IMR-90 (cell line): ENCODE measurements at regions not wholly inside any gene's neighbourhood (a gene's known extent, or its start where the extent isn't known, plus 50 kb on each side); places are given as distances from the start of the nearest gene placed in this dataset.

Source experiments
- ATAC-seq: fragments of 200-7000 bp; cut with Tn5 transposase; 2 replicates; pipeline ENCODE4 v1.9.1; 2020; ENCODE audit warnings: low read depth, mild to moderate bottlenecking, moderate library complexity
- BruUV-seq: library from RNA; stranded (reverse); fragments of 400-500 nt; replicated peaks from 2 replicates; lab custom pipeline; 2021; lab: Mats Ljungman, UMichigan
- CTCF ChIA-PET: fragments of 300-600 bp; formaldehyde crosslinking; extraction: SDS; loops from one replicate; lab custom pipeline; 2021; ENCODE audit warnings: antibody characterized with exemption; lab: Yijun Ruan, JAX
- POLR2A ChIA-PET: fragments of 300-600 bp; sonication (Branson Sonifier 250); formaldehyde crosslinking; loops from one replicate; lab custom pipeline; 2022; ENCODE audit warnings: antibody characterized with exemption; ENCODE audit not compliant: unreplicated experiment; lab: Charles Lee
- DNase-seq: peaks from one replicate; pipeline ENCODE4 v3.0.0; 2013
- H2AFZ ChIP-seq: replicated peaks from 2 replicates; pipeline ENCODE3; 2013; ENCODE audit warnings: low read length, mild to moderate bottlenecking; ENCODE audit not compliant: poor library complexity
- H2AK5ac ChIP-seq: 2 replicates; pipeline ENCODE4 v1.6.1; 2013; ENCODE audit warnings: low read depth, low read length, inconsistent platforms
- H2AK9ac ChIP-seq: replicated peaks from 2 replicates; pipeline ENCODE3; 2013; ENCODE audit warnings: mild to moderate bottlenecking, low read depth, low read length, moderate library complexity; ENCODE audit not compliant: poor library complexity
- H2BK120ac ChIP-seq: 2 replicates; pipeline ENCODE4 v1.6.1; 2013; ENCODE audit warnings: low read depth, low read length, inconsistent platforms
- H2BK15ac ChIP-seq: 3 replicates; pipeline ENCODE4 v1.6.1; 2013; ENCODE audit warnings: low read depth, low read length, inconsistent platforms
- H2BK20ac ChIP-seq: 2 replicates; pipeline ENCODE4 v1.6.1; 2013; ENCODE audit warnings: low read depth, mild to moderate bottlenecking, inconsistent platforms, low read length, moderate library complexity
- H2BK5ac ChIP-seq: 2 replicates; pipeline ENCODE4 v1.6.1; 2013; ENCODE audit warnings: mild to moderate bottlenecking, low read depth, low read length, inconsistent platforms; ENCODE audit not compliant: poor library complexity, severe bottlenecking
- H3K14ac ChIP-seq: replicated peaks from 2 replicates; pipeline ENCODE4 v1.6.1; 2013; ENCODE audit warnings: low read depth, low read length, inconsistent platforms
- H3K18ac ChIP-seq: 2 replicates; pipeline ENCODE4 v1.6.1; 2013; ENCODE audit warnings: low read depth, low read length, control low read depth
- H3K23ac ChIP-seq: 2 replicates; pipeline ENCODE4 v1.6.1; 2013; ENCODE audit warnings: low read depth, low read length, inconsistent platforms
- H3K27ac ChIP-seq: 2 replicates; pipeline ENCODE4 v1.5.1; 2013; ENCODE audit warnings: mild to moderate bottlenecking, control low read depth, low read length; ENCODE audit not compliant: insufficient read depth
- H3K27me3 ChIP-seq: 2 replicates; pipeline ENCODE4 v1.6.1; 2013; ENCODE audit warnings: low read length; ENCODE audit not compliant: control insufficient read depth, insufficient read depth
- H3K36me3 ChIP-seq: 2 replicates; pipeline ENCODE4 v1.6.1; 2013; ENCODE audit warnings: low read length, mixed read lengths; ENCODE audit not compliant: control insufficient read depth, insufficient read depth
- H3K4ac ChIP-seq: 2 replicates; pipeline ENCODE4 v1.6.1; 2013; ENCODE audit warnings: low read depth, low read length, inconsistent platforms
- H3K4me1 ChIP-seq: 2 replicates; pipeline ENCODE4 v1.6.1; 2013; ENCODE audit warnings: low read length, mixed read lengths; ENCODE audit not compliant: control insufficient read depth, insufficient read depth
- H3K4me2 ChIP-seq: 2 replicates; pipeline ENCODE4 v1.6.1; 2013; ENCODE audit warnings: low read depth, mild to moderate bottlenecking, control low read depth, low read length, moderate library complexity
- H3K4me3 ChIP-seq: 2 replicates; pipeline ENCODE4 v1.5.1; 2013; ENCODE audit warnings: low read depth, mild to moderate bottlenecking, control low read depth, low read length, moderate library complexity; ENCODE audit not compliant: insufficient read depth
- H3K56ac ChIP-seq: 2 replicates; pipeline ENCODE4 v1.6.1; 2013; ENCODE audit warnings: low read length, inconsistent platforms; ENCODE audit not compliant: insufficient read depth; ENCODE audit errors: extremely low read depth
- H3K79me1 ChIP-seq, 2 experiments: 2 replicates each; pipeline ENCODE4 v1.6.1; 2013; ENCODE audit warnings: low read length in 2 of 2, inconsistent platforms in 1 of 2, low read depth in 1 of 2
- H3K9ac ChIP-seq: 2 replicates; pipeline ENCODE4 v1.6.1; 2013; ENCODE audit warnings: low read depth, low read length, control low read depth
- H3K9me1 ChIP-seq: 2 replicates; pipeline ENCODE4 v1.6.1; 2013; ENCODE audit warnings: low read length, inconsistent platforms; ENCODE audit not compliant: insufficient read depth
- H3K9me3 ChIP-seq: 2 replicates; pipeline ENCODE4 v1.6.1; 2013; ENCODE audit warnings: low read length; ENCODE audit not compliant: control insufficient read depth, insufficient read depth
- H4K20me1 ChIP-seq: 2 replicates; pipeline ENCODE4 v1.6.1; 2013; ENCODE audit warnings: low read length, inconsistent platforms; ENCODE audit not compliant: insufficient read depth
- H4K5ac ChIP-seq: 2 replicates; pipeline ENCODE4 v1.6.1; 2013; ENCODE audit warnings: mild to moderate bottlenecking, low read depth, low read length, control low read depth
- H4K8ac ChIP-seq, 2 experiments: 2 replicates each; pipeline ENCODE4 v1.6.1; 2013; ENCODE audit warnings: low read depth in 2 of 2, low read length in 2 of 2, control low read depth in 1 of 2, inconsistent platforms in 1 of 2
- H4K91ac ChIP-seq: 2 replicates; pipeline ENCODE4 v1.6.1; 2013; ENCODE audit warnings: low read depth, low read length, inconsistent platforms; ENCODE audit not compliant: insufficient read depth
- CHD1 ChIP-seq: IDR thresholded peaks from 2 replicates; pipeline ENCODE4 v1.6.1; 2012; ENCODE audit warnings: low read depth, low read length, improper control_type of control experiment
- CTCF ChIP-seq: conservative IDR thresholded peaks from 2 replicates; pipeline ENCODE4 v1.5.1; 2012; ENCODE audit warnings: mild to moderate bottlenecking, low read depth, low read length, improper control_type of control experiment
- ELK1 ChIP-seq: fragments of 150-350 bp; IDR thresholded peaks from 2 replicates; pipeline ENCODE4 v1.6.1; 2016; ENCODE audit warnings: low read depth, mild to moderate bottlenecking, low read length, moderate library complexity, borderline replicate concordance
- MAZ ChIP-seq: IDR thresholded peaks from 2 replicates; pipeline ENCODE4 v1.6.1; 2012; ENCODE audit warnings: low read depth, mild to moderate bottlenecking, low read length, improper control_type of control experiment, moderate library complexity, borderline replicate concordance
- MXI1 ChIP-seq: IDR thresholded peaks from 2 replicates; pipeline ENCODE4 v1.6.1; 2012; ENCODE audit warnings: low read depth, mild to moderate bottlenecking, low read length, moderate library complexity, borderline replicate concordance
- WGBS, 2 experiments: methylation state at CpG; one replicate each; pipeline versions ENCODE4 v1.1.5 to v1.1.7; 2013; ENCODE audit warnings: missing lambda C conversion rate in 2 of 2; ENCODE audit not compliant: insufficient read length in 1 of 2; ENCODE audit errors: extremely low coverage in 2 of 2; 5-methylcytosine and 5-hydroxymethylcytosine counted together
- dilution Hi-C: fragments of 300-500 bp; cut with HindIII; formaldehyde crosslinking; loops from one replicate; pipeline ENCODE4 v1.14.3; 2018; ENCODE audit warnings: low sequenced_read_pairs; ENCODE audit not compliant: unreplicated experiment
- in situ Hi-C: fragments of 300-500 bp; cut with MboI; formaldehyde crosslinking; loops from 3 replicates; pipeline ENCODE4 v1.14.3; 2019; ENCODE audit warnings: low sequenced_read_pairs, inconsistent platforms, mixed read lengths
- intact Hi-C: fragments of 100-400 bp; cut with micrococcal nuclease; formaldehyde crosslinking; loops from 2 replicates; pipeline ENCODE4 v1.10.0; 2022

GRCh38 chr18:66252703-66253102 is 351.2 kb downstream of the CDH19 start:
- H3K9me1 ChIP-seq = no peaks in the 10 kb centered on the region
- H3K27ac ChIP-seq = no peak overlapping the region
- H3K36me3 ChIP-seq = no peaks in the 10 kb centered on the region
- ChIA-PET CTCF (interaction anchor here (0.6 kb wide), 1 partner anchor 106 kb away, joined by 3 read pairs; no protein-coding TSS in a partner anchor), POLR2A (no interaction called here)
- dilution Hi-C loops = no loop called here
- no peak overlapping the region for H3K9ac ChIP-seq
- no peak overlapping the region for H3K14ac ChIP-seq
- no CpG with 5 or more reads among the region's 1 CpG for WGBS, 2 experiments
- intact Hi-C loops = no loop called here
- TF ChIP-seq MAZ (no peak), CTCF (no peak), MXI1 (no peak), ELK1 (no peak), CHD1 (no peak)
- H2BK5ac ChIP-seq = no peak overlapping the region
- H3K79me1 ChIP-seq = no peaks in the 10 kb centered on the region
- no peak overlapping the region for H2AFZ ChIP-seq
- no peak overlapping the region for H3K18ac ChIP-seq
- in situ Hi-C loops = no loop called here
- no peak overlapping the region for H2AK9ac ChIP-seq
- no TSS peak for BruUV-seq
- H3K9me3 ChIP-seq = peaks cover 2% of the 10 kb centered on the region; the same call in 1 of the 2 replicates
- no peak overlapping the region for H4K8ac ChIP-seq
- no peak for DNase-seq
- no peak overlapping the region for H4K91ac ChIP-seq
- no peak overlapping the region for H3K4ac ChIP-seq
- no peak overlapping the region for H2AK5ac ChIP-seq
- no peak overlapping the region for H3K23ac ChIP-seq
- H2BK120ac ChIP-seq = no peak overlapping the region
- no peak overlapping the region for H3K56ac ChIP-seq
- no peak overlapping the region for H2BK20ac ChIP-seq
- H4K5ac ChIP-seq = no peak overlapping the region
- no peak overlapping the region for H3K4me2 ChIP-seq
- H2BK15ac ChIP-seq = no peak overlapping the region
- no peak overlapping the region for H3K4me3 ChIP-seq
- H4K20me1 ChIP-seq = no peaks in the 10 kb centered on the region
- ATAC-seq = no peak
- H3K4me1 ChIP-seq = no peaks in the 10 kb centered on the region
- H3K27me3 ChIP-seq = no peaks in the 10 kb centered on the region
